Type B pancreatic cell (in vitro differentiated cells): ENCODE measurements at regions not wholly inside any gene's neighbourhood (a gene's known extent, or its start where the extent isn't known, plus 50 kb on each side); places are given as distances from the start of the nearest gene placed in this dataset.

Experiments
- DNase-seq: peaks from one replicate; pipeline ENCODE4 v3.0.0; 2021; ENCODE audit warnings: mixed read lengths; ENCODE audit not compliant: unreplicated experiment; ENCODE audit errors: extremely low spot score
- H3K27ac Mint-ChIP-seq: 2 replicates; pipeline ENCODE4 v1.8.0; 2021; ENCODE audit warnings: mild to moderate bottlenecking, mixed read lengths
- H3K27me3 Mint-ChIP-seq: 2 replicates; pipeline ENCODE4 v1.8.0; 2021; ENCODE audit warnings: mixed read lengths
- H3K36me3 Mint-ChIP-seq: 2 replicates; pipeline ENCODE4 v1.8.0; 2021; ENCODE audit warnings: mixed read lengths
- H3K4me1 Mint-ChIP-seq: one replicate; pipeline ENCODE4 v1.8.0; 2021; ENCODE audit warnings: mixed read lengths; ENCODE audit not compliant: unreplicated experiment
- H3K4me3 Mint-ChIP-seq: 2 replicates; pipeline ENCODE4 v1.8.0; 2021; ENCODE audit warnings: mild to moderate bottlenecking, mixed read lengths
- H3K9me3 Mint-ChIP-seq: 2 replicates; pipeline ENCODE4 v1.8.0; 2021; ENCODE audit warnings: mixed read lengths
- CTCF ChIP-seq: fragments of 200-600 bp; sonication (generic); conservative IDR thresholded peaks from 2 replicates; pipeline ENCODE4 v1.5.0; 2021; ENCODE audit warnings: antibody characterized with exemption, mild to moderate bottlenecking

GRCh38 chr15:53834214-53834613, 74.8 kb upstream of the WDR72 start:
- TF ChIP-seq CTCF = no peak
- Mint-ChIP-seq H3K36me3 (no peaks in the 10 kb centered on the region), H3K27ac (no peak overlapping the region), H3K4me1 (peaks cover 21% of the 10 kb centered on the region), H3K27me3 (no peaks in the 10 kb centered on the region), H3K9me3 (peaks cover 8% of the 10 kb centered on the region), H3K4me3 (no peak overlapping the region)
- DNase-seq = no peak

- Mint-ChIP-seq H3K4me1 (peaks cover 21% of the 10 kb centered on the region), H3K36me3 (no peaks in the 10 kb centered on the region), H3K27ac (no peak overlapping the region), H3K27me3 (no peaks in the 10 kb centered on the region), H3K4me3 (no peak overlapping the region), H3K9me3 (peaks cover 8% of the 10 kb centered on the region)
- TF ChIP-seq CTCF = no peak
- DNase-seq = no peak
Observed at GRCh38 chr15:53833134-53833624, 73.7 kb upstream of the WDR72 start.

GRCh38 chr15:53831907-53832770, 72.7 kb upstream of the WDR72 start:
- peaks cover 8% of the 10 kb centered on the region for H3K9me3 Mint-ChIP-seq
- DNase-seq = no peak
- peak overlapping the region; percentile 15 for H3K27ac Mint-ChIP-seq
- no peak for TF ChIP-seq CTCF
- H3K4me3 Mint-ChIP-seq = peak overlapping the region; percentile 12
- peaks cover 21% of the 10 kb centered on the region for H3K4me1 Mint-ChIP-seq
- H3K36me3 Mint-ChIP-seq = no peaks in the 10 kb centered on the region
- no peaks in the 10 kb centered on the region for H3K27me3 Mint-ChIP-seq

- no peak for DNase-seq
- no peak overlapping the region for H3K27ac Mint-ChIP-seq
- H3K27me3 Mint-ChIP-seq = no peaks in the 10 kb centered on the region
- H3K4me1 Mint-ChIP-seq = peaks cover 21% of the 10 kb centered on the region
- peak overlapping the region; percentile 35 for H3K4me3 Mint-ChIP-seq
- H3K36me3 Mint-ChIP-seq = no peaks in the 10 kb centered on the region
- no peak for TF ChIP-seq CTCF
- peaks cover 8% of the 10 kb centered on the region for H3K9me3 Mint-ChIP-seq
Observed at GRCh38 chr15:53830707-53831386, 71.4 kb upstream of the WDR72 start.

GRCh38 chr15:53829923-53830459, 70.5 kb upstream of the WDR72 start:
- H3K27ac Mint-ChIP-seq = no peak overlapping the region
- no peak for TF ChIP-seq CTCF
- H3K36me3 Mint-ChIP-seq = no peaks in the 10 kb centered on the region
- H3K4me1 Mint-ChIP-seq = peaks cover 21% of the 10 kb centered on the region
- no peak overlapping the region for H3K4me3 Mint-ChIP-seq
- H3K9me3 Mint-ChIP-seq = peaks cover 8% of the 10 kb centered on the region
- no peaks in the 10 kb centered on the region for H3K27me3 Mint-ChIP-seq
- DNase-seq = no peak
